Neural cell (in vitro differentiated cells): ENCODE measurements at regions not wholly inside any gene's neighbourhood (a gene's known extent, or its start where the extent isn't known, plus 50 kb on each side); places are given as distances from the start of the nearest gene placed in this dataset.

ENCODE experiments used
- H2AFZ ChIP-seq: fragments of 200-600, 300-800 bp; sonication (generic), shearing (Covaris generic); 2 replicates; pipeline ENCODE4 v1.6.0; 2014; ENCODE audit warnings: low read depth, mild to moderate bottlenecking, antibody characterized with exemption, low read length, moderate library complexity
- H3F3A ChIP-seq: fragments of 200-600 bp; shearing (Covaris generic); 2 replicates; pipeline ENCODE4 v1.6.1; 2016; ENCODE audit warnings: mild to moderate bottlenecking, moderate library complexity, mixed read lengths, antibody characterized with exemption, low read length; ENCODE audit not compliant: insufficient read depth, poor library complexity, severe bottlenecking
- H3K27ac ChIP-seq: fragments of 200-600, 300-800 bp; sonication (generic), shearing (Covaris generic); 2 replicates; pipeline ENCODE4 v1.5.1; 2014; ENCODE audit warnings: mild to moderate bottlenecking, low read length, moderate library complexity
- H3K27me3 ChIP-seq: fragments of 300-800, 200-600 bp; sonication (generic), shearing (Covaris generic); 2 replicates; pipeline ENCODE4 v1.6.0; 2014; ENCODE audit warnings: mild to moderate bottlenecking, low read depth, low read length, moderate library complexity; ENCODE audit not compliant: insufficient read depth
- H3K36me3 ChIP-seq: fragments of 300-800, 200-600 bp; sonication (generic), shearing (Covaris generic); 2 replicates; pipeline ENCODE4 v1.5.1; 2014; ENCODE audit warnings: mild to moderate bottlenecking, antibody characterized with exemption, low read length, moderate library complexity; ENCODE audit not compliant: insufficient read depth
- H3K4me2 ChIP-seq: fragments of 300-800, 200-600 bp; sonication (generic), shearing (Covaris generic); 2 replicates; pipeline ENCODE4 v1.6.0; 2014; ENCODE audit warnings: mild to moderate bottlenecking, low read length
- H3K4me3 ChIP-seq: fragments of 300-800, 200-600 bp; sonication (generic), shearing (Covaris generic); 2 replicates; pipeline ENCODE4 v1.5.1; 2014; ENCODE audit warnings: mild to moderate bottlenecking, low read length, moderate library complexity
- H3K79me2 ChIP-seq: fragments of 200-600 bp; shearing (Covaris generic); replicated peaks from 2 replicates; pipeline ENCODE4 v1.6.0; 2014; ENCODE audit warnings: mild to moderate bottlenecking, low read length, moderate library complexity; ENCODE audit not compliant: insufficient read depth
- H3K9ac ChIP-seq: fragments of 300-800, 200-600 bp; sonication (generic), shearing (Covaris generic); 2 replicates; pipeline ENCODE4 v1.6.1; 2016; ENCODE audit warnings: mild to moderate bottlenecking, low read length, mixed read lengths
- H3K9me2 ChIP-seq: fragments of 200-600 bp; shearing (Covaris generic); 2 replicates; pipeline ENCODE4 v1.6.1; 2016; ENCODE audit warnings: mild to moderate bottlenecking, low read length, mixed read lengths; ENCODE audit not compliant: insufficient read depth
- H3K9me3 ChIP-seq: fragments of 200-600, 300-800 bp; sonication (generic), shearing (Covaris generic); 2 replicates; pipeline ENCODE4 v1.6.1; 2016; ENCODE audit warnings: mild to moderate bottlenecking, mixed run types, low read length, moderate library complexity, mixed read lengths
- H4K20me1 ChIP-seq: fragments of 200-600 bp; shearing (Covaris generic); 2 replicates; pipeline ENCODE4 v1.6.1; 2016; ENCODE audit warnings: mild to moderate bottlenecking, mixed run types; ENCODE audit not compliant: insufficient read depth
- EP300 ChIP-seq: fragments of 450-650 bp; conservative IDR thresholded peaks from 2 replicates; pipeline ENCODE4 v1.6.1; 2014; ENCODE audit warnings: antibody characterized with exemption, mild to moderate bottlenecking, moderate library complexity; ENCODE audit not compliant: poor library complexity, severe bottlenecking
- EZH2 ChIP-seq: fragments of 200-600, 300-800 bp; shearing (Covaris generic), sonication (generic); IDR thresholded peaks from 2 replicates; pipeline ENCODE4 v1.6.1; 2014; ENCODE audit warnings: antibody characterized with exemption, low read length, borderline replicate concordance, mild to moderate bottlenecking; ENCODE audit not compliant: insufficient read depth, poor library complexity, severe bottlenecking
- MXI1 ChIP-seq: fragments of 450-650 bp; conservative IDR thresholded peaks from 2 replicates; pipeline ENCODE4 v1.6.1; 2014; ENCODE audit warnings: antibody characterized with exemption, mild to moderate bottlenecking; ENCODE audit not compliant: poor library complexity, severe bottlenecking
- POLR2AphosphoS5 ChIP-seq: IDR thresholded peaks from 2 replicates; pipeline ENCODE4 v1.6.1; 2012
- RAD21 ChIP-seq: fragments of 450-650 bp; conservative IDR thresholded peaks from 2 replicates; pipeline ENCODE4 v1.6.1; 2014; ENCODE audit warnings: antibody characterized with exemption, mild to moderate bottlenecking, moderate library complexity
- SMC3 ChIP-seq: fragments of 450-650 bp; conservative IDR thresholded peaks from 2 replicates; pipeline ENCODE4 v1.6.1; 2014; ENCODE audit warnings: antibody characterized with exemption, mild to moderate bottlenecking, moderate library complexity; ENCODE audit not compliant: poor library complexity
- TAF1 ChIP-seq: IDR thresholded peaks from 2 replicates; pipeline ENCODE4 v1.6.1; 2012; ENCODE audit warnings: low read depth
- TF ChIP-seq, protein P1 (sequence below): fragments of 450-650 bp; IDR thresholded peaks from 2 replicates; pipeline ENCODE4 v1.5.1; 2014; ENCODE audit warnings: antibody characterized with exemption, mild to moderate bottlenecking, moderate library complexity; ENCODE audit not compliant: poor library complexity, severe bottlenecking
- TF ChIP-seq, protein P2 (sequence below): IDR thresholded peaks from 2 replicates; pipeline ENCODE4 v1.6.1; 2012; ENCODE audit warnings: borderline replicate concordance

DNA sequence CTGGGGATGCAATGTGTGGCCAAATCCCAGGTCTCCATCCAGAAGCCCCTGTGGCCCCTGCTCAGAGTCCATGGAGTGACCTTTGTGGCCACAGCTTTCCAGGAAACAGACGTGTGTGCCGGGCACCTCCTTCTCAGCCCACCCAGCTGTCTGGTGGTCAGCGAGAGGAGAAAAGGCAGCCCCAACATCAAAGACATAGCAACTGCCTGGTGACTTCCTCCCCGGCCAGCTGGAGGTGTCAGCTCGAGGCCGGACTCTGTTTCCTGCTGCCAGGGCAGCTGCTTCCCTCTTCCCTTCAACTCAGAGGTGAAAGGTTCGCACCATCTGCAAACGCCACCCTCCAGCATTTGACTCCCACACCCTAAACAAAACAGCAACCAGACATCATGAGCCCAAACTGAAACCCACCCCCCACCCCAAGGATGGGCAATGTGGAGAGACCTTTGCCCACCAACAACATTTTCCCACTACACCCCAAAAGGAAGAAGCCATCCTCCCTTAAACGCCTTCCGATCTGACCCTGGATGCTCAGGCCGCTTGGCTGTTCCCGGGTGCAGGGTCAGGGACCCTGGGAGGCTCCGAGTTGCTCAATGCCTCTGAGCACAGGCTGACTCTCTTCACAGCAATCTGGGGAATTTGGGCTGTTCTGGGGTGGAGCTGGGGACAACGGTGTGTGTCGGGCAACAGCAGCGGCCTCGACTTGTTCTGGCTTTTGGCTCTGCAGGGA, 162.3 kb downstream of the PSMG1 start:
- no peak overlapping the region for H3K9ac ChIP-seq
- H2AFZ ChIP-seq: no peak overlapping the region
- H3K27ac ChIP-seq: no peak overlapping the region
- no peaks in the 10 kb centered on the region for H4K20me1 ChIP-seq
- H3K79me2 ChIP-seq: no peaks in the 10 kb centered on the region
- H3K4me3 ChIP-seq: no peak overlapping the region
- no peak for TF ChIP-seq MXI1
- TF ChIP-seq EP300: no peak
- TF ChIP-seq, protein P1, sequence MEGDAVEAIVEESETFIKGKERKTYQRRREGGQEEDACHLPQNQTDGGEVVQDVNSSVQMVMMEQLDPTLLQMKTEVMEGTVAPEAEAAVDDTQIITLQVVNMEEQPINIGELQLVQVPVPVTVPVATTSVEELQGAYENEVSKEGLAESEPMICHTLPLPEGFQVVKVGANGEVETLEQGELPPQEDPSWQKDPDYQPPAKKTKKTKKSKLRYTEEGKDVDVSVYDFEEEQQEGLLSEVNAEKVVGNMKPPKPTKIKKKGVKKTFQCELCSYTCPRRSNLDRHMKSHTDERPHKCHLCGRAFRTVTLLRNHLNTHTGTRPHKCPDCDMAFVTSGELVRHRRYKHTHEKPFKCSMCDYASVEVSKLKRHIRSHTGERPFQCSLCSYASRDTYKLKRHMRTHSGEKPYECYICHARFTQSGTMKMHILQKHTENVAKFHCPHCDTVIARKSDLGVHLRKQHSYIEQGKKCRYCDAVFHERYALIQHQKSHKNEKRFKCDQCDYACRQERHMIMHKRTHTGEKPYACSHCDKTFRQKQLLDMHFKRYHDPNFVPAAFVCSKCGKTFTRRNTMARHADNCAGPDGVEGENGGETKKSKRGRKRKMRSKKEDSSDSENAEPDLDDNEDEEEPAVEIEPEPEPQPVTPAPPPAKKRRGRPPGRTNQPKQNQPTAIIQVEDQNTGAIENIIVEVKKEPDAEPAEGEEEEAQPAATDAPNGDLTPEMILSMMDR: no peak
- TF ChIP-seq EZH2: no peak
- no peak for TF ChIP-seq TAF1
- TF ChIP-seq RAD21: no peak
- TF ChIP-seq POLR2AphosphoS5: no peak
- TF ChIP-seq, protein P2, sequence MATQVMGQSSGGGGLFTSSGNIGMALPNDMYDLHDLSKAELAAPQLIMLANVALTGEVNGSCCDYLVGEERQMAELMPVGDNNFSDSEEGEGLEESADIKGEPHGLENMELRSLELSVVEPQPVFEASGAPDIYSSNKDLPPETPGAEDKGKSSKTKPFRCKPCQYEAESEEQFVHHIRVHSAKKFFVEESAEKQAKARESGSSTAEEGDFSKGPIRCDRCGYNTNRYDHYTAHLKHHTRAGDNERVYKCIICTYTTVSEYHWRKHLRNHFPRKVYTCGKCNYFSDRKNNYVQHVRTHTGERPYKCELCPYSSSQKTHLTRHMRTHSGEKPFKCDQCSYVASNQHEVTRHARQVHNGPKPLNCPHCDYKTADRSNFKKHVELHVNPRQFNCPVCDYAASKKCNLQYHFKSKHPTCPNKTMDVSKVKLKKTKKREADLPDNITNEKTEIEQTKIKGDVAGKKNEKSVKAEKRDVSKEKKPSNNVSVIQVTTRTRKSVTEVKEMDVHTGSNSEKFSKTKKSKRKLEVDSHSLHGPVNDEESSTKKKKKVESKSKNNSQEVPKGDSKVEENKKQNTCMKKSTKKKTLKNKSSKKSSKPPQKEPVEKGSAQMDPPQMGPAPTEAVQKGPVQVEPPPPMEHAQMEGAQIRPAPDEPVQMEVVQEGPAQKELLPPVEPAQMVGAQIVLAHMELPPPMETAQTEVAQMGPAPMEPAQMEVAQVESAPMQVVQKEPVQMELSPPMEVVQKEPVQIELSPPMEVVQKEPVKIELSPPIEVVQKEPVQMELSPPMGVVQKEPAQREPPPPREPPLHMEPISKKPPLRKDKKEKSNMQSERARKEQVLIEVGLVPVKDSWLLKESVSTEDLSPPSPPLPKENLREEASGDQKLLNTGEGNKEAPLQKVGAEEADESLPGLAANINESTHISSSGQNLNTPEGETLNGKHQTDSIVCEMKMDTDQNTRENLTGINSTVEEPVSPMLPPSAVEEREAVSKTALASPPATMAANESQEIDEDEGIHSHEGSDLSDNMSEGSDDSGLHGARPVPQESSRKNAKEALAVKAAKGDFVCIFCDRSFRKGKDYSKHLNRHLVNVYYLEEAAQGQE: no peak
- TF ChIP-seq SMC3: no peak
- H3K9me3 ChIP-seq: no peaks in the 10 kb centered on the region
- H3K27me3 ChIP-seq: no peaks in the 10 kb centered on the region
- no peaks in the 10 kb centered on the region for H3K36me3 ChIP-seq
- no peaks in the 10 kb centered on the region for H3F3A ChIP-seq
- H3K4me2 ChIP-seq: no peak overlapping the region
- H3K9me2 ChIP-seq: no peaks in the 10 kb centered on the region

DNA sequence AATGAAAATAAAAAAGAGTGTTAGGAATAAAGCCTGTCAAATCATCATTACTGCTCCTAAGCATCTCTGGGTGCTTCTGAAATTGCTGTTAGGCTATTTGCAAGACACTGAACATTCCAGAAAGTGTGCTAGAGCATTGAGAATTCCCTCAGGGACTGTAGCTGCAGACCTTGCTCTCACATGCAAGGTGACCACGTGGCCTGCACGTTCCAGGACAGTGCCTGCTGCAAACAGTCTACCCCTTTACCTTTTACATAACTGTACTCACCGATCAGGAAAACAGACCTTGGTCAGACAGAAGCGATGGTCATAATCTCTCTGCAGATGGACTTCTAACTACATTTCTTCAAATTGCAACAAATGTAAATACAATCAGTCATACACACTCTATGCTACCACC, 164.5 kb downstream of the PSMG1 start:
- H3K36me3 ChIP-seq: no peaks in the 10 kb centered on the region
- no peaks in the 10 kb centered on the region for H4K20me1 ChIP-seq

More for the DNA sequence above, 164.5 kb downstream of the PSMG1 start:
- no peaks in the 10 kb centered on the region for H3K79me2 ChIP-seq
- TF ChIP-seq EZH2: no peak
- TF ChIP-seq POLR2AphosphoS5: no peak
- TF ChIP-seq, protein P1: no peak
- TF ChIP-seq MXI1: no peak
- TF ChIP-seq SMC3: no peak
- no peak for TF ChIP-seq RAD21
- no peak for TF ChIP-seq EP300
- H3K9me2 ChIP-seq: no peaks in the 10 kb centered on the region
- no peaks in the 10 kb centered on the region for H3K27me3 ChIP-seq
- no peak overlapping the region for H2AFZ ChIP-seq
- no peaks in the 10 kb centered on the region for H3K9me3 ChIP-seq
- no peak overlapping the region for H3K9ac ChIP-seq
- no peak overlapping the region for H3K27ac ChIP-seq
- H3K4me3 ChIP-seq: no peak overlapping the region
- H3F3A ChIP-seq: no peaks in the 10 kb centered on the region
- H3K4me2 ChIP-seq: no peak overlapping the region
